ENCODE measurements at regions not wholly inside any gene's neighbourhood (a gene's known extent, or its start where the extent isn't known, plus 50 kb on each side); places are given as distances from the start of the nearest gene placed in this dataset.

DNA sequence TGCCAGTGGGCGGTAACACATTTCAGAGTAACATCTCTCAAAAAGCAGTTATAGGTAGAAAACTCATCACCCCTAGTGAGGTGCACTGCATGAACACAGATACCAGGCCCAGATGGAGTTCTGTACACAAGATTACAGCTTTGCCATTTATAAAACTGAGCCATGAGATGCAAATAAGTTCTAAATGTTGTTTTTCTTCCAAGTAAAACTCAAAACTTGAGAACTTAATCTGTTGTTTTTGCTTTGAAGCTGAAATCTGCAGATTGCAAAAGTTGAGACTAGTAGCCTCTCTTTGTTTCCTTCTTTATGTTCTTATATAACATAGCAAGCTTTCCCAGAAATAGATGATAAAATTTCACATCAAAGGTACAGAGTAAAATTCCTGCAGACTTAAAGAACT, 434.1 kb downstream of the PLK2 start:
- DNase-seq (ENCODE audit: low spot score) = no peak
- Histone ChIP-seq H3K4me3 (no peak overlapping the region), H3K4me1 (ENCODE audit: control insufficient read depth in 1 of 2, low read depth in 2 of 2) (peaks cover 0 to 13% of the 10 kb centered on the region in 2 donors), H3K36me3 (no peaks in the 10 kb centered on the region), H3K27me3 (replicated peaks; ENCODE audit: insufficient read depth) (no peaks in the 10 kb centered on the region), H3K27ac (no peak overlapping the region), H3K9me3 (no peaks in the 10 kb centered on the region)
- TF ChIP-seq, protein P1, sequence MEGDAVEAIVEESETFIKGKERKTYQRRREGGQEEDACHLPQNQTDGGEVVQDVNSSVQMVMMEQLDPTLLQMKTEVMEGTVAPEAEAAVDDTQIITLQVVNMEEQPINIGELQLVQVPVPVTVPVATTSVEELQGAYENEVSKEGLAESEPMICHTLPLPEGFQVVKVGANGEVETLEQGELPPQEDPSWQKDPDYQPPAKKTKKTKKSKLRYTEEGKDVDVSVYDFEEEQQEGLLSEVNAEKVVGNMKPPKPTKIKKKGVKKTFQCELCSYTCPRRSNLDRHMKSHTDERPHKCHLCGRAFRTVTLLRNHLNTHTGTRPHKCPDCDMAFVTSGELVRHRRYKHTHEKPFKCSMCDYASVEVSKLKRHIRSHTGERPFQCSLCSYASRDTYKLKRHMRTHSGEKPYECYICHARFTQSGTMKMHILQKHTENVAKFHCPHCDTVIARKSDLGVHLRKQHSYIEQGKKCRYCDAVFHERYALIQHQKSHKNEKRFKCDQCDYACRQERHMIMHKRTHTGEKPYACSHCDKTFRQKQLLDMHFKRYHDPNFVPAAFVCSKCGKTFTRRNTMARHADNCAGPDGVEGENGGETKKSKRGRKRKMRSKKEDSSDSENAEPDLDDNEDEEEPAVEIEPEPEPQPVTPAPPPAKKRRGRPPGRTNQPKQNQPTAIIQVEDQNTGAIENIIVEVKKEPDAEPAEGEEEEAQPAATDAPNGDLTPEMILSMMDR (IDR thresholded peaks at IDR 0.05) = no peak
- ATAC-seq (ENCODE audit: insufficient number of reproducible peaks, low FRiP score, low read depth) = no peak

DNA sequence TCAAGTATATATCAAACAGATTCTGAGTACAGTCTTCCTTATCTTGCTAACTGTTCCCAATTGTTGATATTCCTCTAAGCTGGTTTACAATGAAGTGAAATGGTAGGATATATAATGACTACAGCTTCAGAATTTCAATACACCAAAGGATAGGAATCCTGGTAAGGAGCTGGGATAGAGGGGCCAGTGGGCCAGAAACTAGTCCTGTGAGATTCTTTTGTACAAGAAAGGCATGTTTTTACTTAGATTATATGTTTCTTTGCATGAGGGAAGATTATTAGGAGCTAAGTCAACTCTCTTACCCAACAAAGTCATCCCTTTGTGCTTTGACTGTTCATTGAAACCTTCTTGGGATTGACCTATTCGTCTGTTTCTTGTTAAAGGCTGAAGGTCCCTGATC, 435.7 kb downstream of the PLK2 start:
- no peaks in the 10 kb centered on the region for H3K27me3 ChIP-seq (replicated peaks; ENCODE audit: insufficient read depth)
- no peak overlapping the region for H3K4me3 ChIP-seq
- peaks cover 2 to 22% of the 10 kb centered on the region in 2 donors for H3K4me1 ChIP-seq (ENCODE audit: control insufficient read depth in 1 of 2, low read depth in 2 of 2)
- H3K9me3 ChIP-seq = no peaks in the 10 kb centered on the region
- H3K36me3 ChIP-seq = no peaks in the 10 kb centered on the region
- ATAC-seq (ENCODE audit: insufficient number of reproducible peaks, low FRiP score, low read depth) (no peak), DNase-seq (ENCODE audit: low spot score) (no peak)
- TF ChIP-seq, protein P1 (IDR thresholded peaks at IDR 0.05) = no peak
- no peak overlapping the region for H3K27ac ChIP-seq

GRCh38 chr5:58022055-58022454, 437.8 kb downstream of the PLK2 start:
- Histone ChIP-seq H3K36me3 (no peaks in the 10 kb centered on the region), H3K9me3 (no peaks in the 10 kb centered on the region), H3K27ac (no peak overlapping the region), H3K27me3 (replicated peaks; ENCODE audit: insufficient read depth) (no peaks in the 10 kb centered on the region), H3K4me3 (no peak overlapping the region), H3K4me1 (ENCODE audit: control insufficient read depth in 1 of 2, low read depth in 2 of 2) (peaks cover 2 to 27% of the 10 kb centered on the region in 2 donors)
- ATAC-seq (ENCODE audit: insufficient number of reproducible peaks, low FRiP score, low read depth) (peak; percentile 55), DNase-seq (ENCODE audit: low spot score) (no peak)
- TF ChIP-seq, protein P1 (IDR thresholded peaks at IDR 0.05) = no peak

GRCh38 chr5:58021466-58021865, 438.4 kb downstream of the PLK2 start:
- H3K36me3 ChIP-seq = no peaks in the 10 kb centered on the region
- H3K4me1 ChIP-seq (ENCODE audit: control insufficient read depth in 1 of 2, low read depth in 2 of 2) = peaks cover 2 to 27% of the 10 kb centered on the region in 2 donors
- H3K4me3 ChIP-seq = no peak overlapping the region
- no peak for ATAC-seq (ENCODE audit: insufficient number of reproducible peaks, low FRiP score, low read depth)
- H3K27me3 ChIP-seq (replicated peaks; ENCODE audit: insufficient read depth) = no peaks in the 10 kb centered on the region
- no peaks in the 10 kb centered on the region for H3K9me3 ChIP-seq
- no peak for DNase-seq (ENCODE audit: low spot score)
- no peak overlapping the region for H3K27ac ChIP-seq
- TF ChIP-seq, protein P1 (IDR thresholded peaks at IDR 0.05) = no peak

DNA sequence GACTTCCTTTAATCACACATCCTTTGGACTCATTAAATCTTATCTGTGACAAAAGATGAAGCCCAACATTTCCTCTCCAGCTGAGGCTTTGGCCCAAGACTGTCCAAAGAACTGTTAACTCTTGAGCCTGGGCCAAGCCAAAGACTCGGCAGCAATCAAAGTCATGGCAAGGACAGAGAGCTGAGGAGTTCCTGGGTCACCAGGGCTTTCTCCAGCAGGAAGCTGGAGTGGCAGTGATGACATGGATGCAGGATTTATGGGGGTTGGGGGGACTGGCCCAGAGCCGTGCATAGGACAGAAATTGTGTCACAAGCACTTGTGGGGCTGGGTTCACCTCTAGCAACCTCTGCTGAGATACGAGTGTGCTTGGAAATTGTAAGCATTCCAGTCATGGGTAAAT, 440.3 kb downstream of the PLK2 start:
- DNase-seq (ENCODE audit: low spot score) = peak; percentile 7
- TF ChIP-seq, protein P1 (IDR thresholded peaks at IDR 0.05) = no peak
- Histone ChIP-seq H3K9me3 (no peaks in the 10 kb centered on the region), H3K4me3 (no peak overlapping the region), H3K27me3 (replicated peaks; ENCODE audit: insufficient read depth) (no peaks in the 10 kb centered on the region), H3K4me1 (ENCODE audit: control insufficient read depth in 1 of 2, low read depth in 2 of 2) (peaks cover 2 to 27% of the 10 kb centered on the region in 2 donors), H3K36me3 (no peaks in the 10 kb centered on the region), H3K27ac (no peak overlapping the region)
- no peak for ATAC-seq (ENCODE audit: insufficient number of reproducible peaks, low FRiP score, low read depth)
